ENCODE measurements at regions not wholly inside any gene's neighbourhood (a gene's known extent, or its start where the extent isn't known, plus 50 kb on each side); places are given as distances from the start of the nearest gene placed in this dataset.

- no peaks in the 10 kb centered on the region for H3K27me3 Mint-ChIP-seq
- Histone ChIP-seq H3K4me1 (ENCODE audit: insufficient read depth, low read length) (no peaks in the 10 kb centered on the region), H3K27ac (ENCODE audit: low read depth, low read length) (no peak overlapping the region), H3K9me3 (ENCODE audit: control insufficient read depth in 1 of 2, low read length in 2 of 2) (no peaks in the 10 kb centered on the region), H3K36me3 (ENCODE audit: insufficient read depth, low read length) (no peaks in the 10 kb centered on the region), H3K27me3 (ENCODE audit: insufficient read depth, low read length) (no peaks in the 10 kb centered on the region), H3K4me3 (ENCODE audit: low read length in 2 of 2) (no peak overlapping the region)
- DNase-seq = no peak
- intact Hi-C loops (cut with micrococcal nuclease) = no loop called here
- peaks cover 0 to 9% (median 2%) of the 10 kb centered on the region in 4 donors for H3K4me1 Mint-ChIP-seq
- peaks cover 21 to 35% of the 10 kb centered on the region in 2 donors for H3K36me3 Mint-ChIP-seq
- H3K27ac Mint-ChIP-seq = no peak overlapping the region
- H3K4me3 Mint-ChIP-seq = no peak overlapping the region
- no peaks in the 10 kb centered on the region for H3K9me3 Mint-ChIP-seq
- POLR2A ChIA-PET (ENCODE audit: partially characterized antibody) = no interaction called here
- CTCF ChIA-PET (ENCODE audit: partially characterized antibody) = no interaction called here
Measured at GRCh38 chr14:71533390-71533789, 398.8 kb upstream of the RGS6 start.

- Histone ChIP-seq H3K36me3 (ENCODE audit: insufficient read depth, low read length) (no peaks in the 10 kb centered on the region), H3K9me3 (ENCODE audit: control insufficient read depth in 1 of 2, low read length in 2 of 2) (no peaks in the 10 kb centered on the region), H3K4me1 (ENCODE audit: insufficient read depth, low read length) (no peaks in the 10 kb centered on the region), H3K27ac (ENCODE audit: low read depth, low read length) (no peak overlapping the region), H3K4me3 (ENCODE audit: low read length in 2 of 2) (no peak overlapping the region), H3K27me3 (ENCODE audit: insufficient read depth, low read length) (no peaks in the 10 kb centered on the region)
- Mint-ChIP-seq H3K27ac (no peak overlapping the region), H3K36me3 (peaks cover 21 to 35% of the 10 kb centered on the region in 2 donors), H3K4me3 (no peak overlapping the region), H3K9me3 (no peaks in the 10 kb centered on the region), H3K4me1 (peaks cover 0 to 13% (median 2%) of the 10 kb centered on the region in 4 donors), H3K27me3 (no peaks in the 10 kb centered on the region)
- intact Hi-C loops (cut with micrococcal nuclease) = no loop called here
- CTCF ChIA-PET (ENCODE audit: partially characterized antibody) = no interaction called here
- DNase-seq = no peak
- POLR2A ChIA-PET (ENCODE audit: partially characterized antibody) = no interaction called here
Measured at GRCh38 chr14:71533800-71534199, 398.4 kb upstream of the RGS6 start.

- Mint-ChIP-seq H3K4me1 (peaks cover 0 to 18% (median 3%) of the 10 kb centered on the region in 4 donors), H3K4me3 (no peak overlapping the region), H3K9me3 (no peaks in the 10 kb centered on the region), H3K27ac (no peak overlapping the region), H3K36me3 (peaks cover 18 to 32% of the 10 kb centered on the region in 2 donors), H3K27me3 (no peaks in the 10 kb centered on the region)
- no peak overlapping the region for H3K4me3 ChIP-seq (ENCODE audit: low read length in 2 of 2)
- no peaks in the 10 kb centered on the region for H3K9me3 ChIP-seq (ENCODE audit: control insufficient read depth in 1 of 2, low read length in 2 of 2)
- H3K4me1 ChIP-seq (ENCODE audit: insufficient read depth, low read length) = no peaks in the 10 kb centered on the region
- ChIA-PET POLR2A (ENCODE audit: partially characterized antibody) (no interaction called here), CTCF (ENCODE audit: partially characterized antibody) (no interaction called here)
- no peak overlapping the region for H3K27ac ChIP-seq (ENCODE audit: low read depth, low read length)
- DNase-seq = no peak
- H3K27me3 ChIP-seq (ENCODE audit: insufficient read depth, low read length) = no peaks in the 10 kb centered on the region
- intact Hi-C loops (cut with micrococcal nuclease) = no loop called here
- H3K36me3 ChIP-seq (ENCODE audit: insufficient read depth, low read length) = no peaks in the 10 kb centered on the region
Measured at GRCh38 chr14:71534506-71534905, 397.7 kb upstream of the RGS6 start.

- Histone ChIP-seq H3K27me3 (ENCODE audit: insufficient read depth, low read length) (no peaks in the 10 kb centered on the region), H3K4me3 (ENCODE audit: low read length in 2 of 2) (no peak overlapping the region), H3K4me1 (ENCODE audit: insufficient read depth, low read length) (no peaks in the 10 kb centered on the region), H3K9me3 (ENCODE audit: control insufficient read depth in 1 of 2, low read length in 2 of 2) (no peaks in the 10 kb centered on the region), H3K36me3 (ENCODE audit: insufficient read depth, low read length) (no peaks in the 10 kb centered on the region), H3K27ac (ENCODE audit: low read depth, low read length) (no peak overlapping the region)
- H3K27ac Mint-ChIP-seq = peak overlapping the region in 1 of 7 donors; percentile 33
- no peaks in the 10 kb centered on the region for H3K9me3 Mint-ChIP-seq
- POLR2A ChIA-PET (ENCODE audit: partially characterized antibody) = interaction anchor here (0.6 kb wide), 1 partner anchor 9 kb away, joined by 3 read pairs; no protein-coding TSS in a partner anchor
- CTCF ChIA-PET (ENCODE audit: partially characterized antibody) = interaction anchor here (1.9 kb wide), 1 partner anchor 10 kb away, joined by 7 read pairs; no protein-coding TSS in a partner anchor
- no peak overlapping the region for H3K4me3 Mint-ChIP-seq
- peaks cover 0 to 18% (median 6%) of the 10 kb centered on the region in 4 donors for H3K4me1 Mint-ChIP-seq
- intact Hi-C loops (cut with micrococcal nuclease) = no loop called here
- peaks cover 8 to 15% of the 10 kb centered on the region in 2 donors for H3K36me3 Mint-ChIP-seq
- H3K27me3 Mint-ChIP-seq = no peaks in the 10 kb centered on the region
- no peak for DNase-seq
Measured at GRCh38 chr14:71536015-71536740, 396.1 kb upstream of the RGS6 start.

- no peak overlapping the region for H3K4me3 Mint-ChIP-seq
- no peak for DNase-seq
- no peak overlapping the region for H3K27ac ChIP-seq (ENCODE audit: low read depth, low read length)
- peaks cover 0 to 20% (median 9%) of the 10 kb centered on the region in 4 donors for H3K4me1 Mint-ChIP-seq
- no peaks in the 10 kb centered on the region for H3K36me3 ChIP-seq (ENCODE audit: insufficient read depth, low read length)
- no peaks in the 10 kb centered on the region for H3K27me3 ChIP-seq (ENCODE audit: insufficient read depth, low read length)
- ChIA-PET POLR2A (ENCODE audit: partially characterized antibody) (no interaction called here), CTCF (ENCODE audit: partially characterized antibody) (interaction anchor here (1.9 kb wide), 1 partner anchor 9 kb away, joined by 7 read pairs; no protein-coding TSS in a partner anchor)
- no peaks in the 10 kb centered on the region for H3K27me3 Mint-ChIP-seq
- H3K27ac Mint-ChIP-seq = peak overlapping the region in 4 of 7 donors; percentile 1 to 88 (median 46)
- no peaks in the 10 kb centered on the region for H3K9me3 Mint-ChIP-seq
- H3K9me3 ChIP-seq (ENCODE audit: control insufficient read depth in 1 of 2, low read length in 2 of 2) = no peaks in the 10 kb centered on the region
- intact Hi-C loops (cut with micrococcal nuclease) = no loop called here
- peaks cover 5 to 7% of the 10 kb centered on the region in 2 donors for H3K36me3 Mint-ChIP-seq
- H3K4me3 ChIP-seq (ENCODE audit: low read length in 2 of 2) = no peak overlapping the region
- H3K4me1 ChIP-seq (ENCODE audit: insufficient read depth, low read length) = no peaks in the 10 kb centered on the region
Measured at GRCh38 chr14:71536927-71537772, 395.1 kb upstream of the RGS6 start.

- H3K36me3 Mint-ChIP-seq = no peaks in the 10 kb centered on the region
- no peaks in the 10 kb centered on the region for H3K27me3 Mint-ChIP-seq
- H3K36me3 ChIP-seq (ENCODE audit: insufficient read depth, low read length) = no peaks in the 10 kb centered on the region
- H3K4me1 ChIP-seq (ENCODE audit: insufficient read depth, low read length) = no peaks in the 10 kb centered on the region
- H3K4me3 Mint-ChIP-seq = no peak overlapping the region
- no peaks in the 10 kb centered on the region for H3K9me3 Mint-ChIP-seq
- peak overlapping the region in 1 of 7 donors; percentile 37 for H3K27ac Mint-ChIP-seq
- H3K4me1 Mint-ChIP-seq = peaks cover 7 to 30% (median 14%) of the 10 kb centered on the region in 4 donors
- ChIA-PET CTCF (ENCODE audit: partially characterized antibody) (no interaction called here), POLR2A (ENCODE audit: partially characterized antibody) (no interaction called here)
- no peak overlapping the region for H3K27ac ChIP-seq (ENCODE audit: low read depth, low read length)
- DNase-seq = no peak
- no peak overlapping the region for H3K4me3 ChIP-seq (ENCODE audit: low read length in 2 of 2)
- no peaks in the 10 kb centered on the region for H3K9me3 ChIP-seq (ENCODE audit: control insufficient read depth in 1 of 2, low read length in 2 of 2)
- intact Hi-C loops (cut with micrococcal nuclease) = no loop called here
- H3K27me3 ChIP-seq (ENCODE audit: insufficient read depth, low read length) = no peaks in the 10 kb centered on the region
Measured at GRCh38 chr14:71538288-71538687, 393.9 kb upstream of the RGS6 start.

- Mint-ChIP-seq H3K4me3 (no peak overlapping the region), H3K36me3 (no peaks in the 10 kb centered on the region), H3K27me3 (no peaks in the 10 kb centered on the region), H3K9me3 (no peaks in the 10 kb centered on the region), H3K4me1 (peaks cover 7 to 30% (median 14%) of the 10 kb centered on the region in 4 donors), H3K27ac (peak overlapping the region in 1 of 7 donors; percentile 58)
- DNase-seq = no peak
- Histone ChIP-seq H3K27me3 (ENCODE audit: insufficient read depth, low read length) (no peaks in the 10 kb centered on the region), H3K4me1 (ENCODE audit: insufficient read depth, low read length) (no peaks in the 10 kb centered on the region), H3K27ac (ENCODE audit: low read depth, low read length) (no peak overlapping the region), H3K9me3 (ENCODE audit: control insufficient read depth in 1 of 2, low read length in 2 of 2) (no peaks in the 10 kb centered on the region), H3K36me3 (ENCODE audit: insufficient read depth, low read length) (no peaks in the 10 kb centered on the region), H3K4me3 (ENCODE audit: low read length in 2 of 2) (no peak overlapping the region)
- ChIA-PET CTCF (ENCODE audit: partially characterized antibody) (no interaction called here), POLR2A (ENCODE audit: partially characterized antibody) (no interaction called here)
- intact Hi-C loops (cut with micrococcal nuclease) = no loop called here
Measured at GRCh38 chr14:71538938-71539649, 393.1 kb upstream of the RGS6 start.

All from CD4-positive, alpha-beta memory T cell (primary cell).